Middle frontal gyrus (tissue), 1 donor: ENCODE measurements at regions not wholly inside any gene's neighbourhood (a gene's known extent, or its start where the extent isn't known, plus 50 kb on each side); places are given as distances from the start of the nearest gene placed in this dataset.

ENCODE experiments used
- DNase-seq: peaks from one replicate; pipeline ENCODE4 v3.0.0-alpha.2; 2015; ENCODE audit warnings: low spot score; ENCODE audit errors: extremely low spot score

GRCh38 chr2:12965540-12966269 is 249.0 kb downstream of the TRIB2 start:
- no peak for DNase-seq

GRCh38 chr2:12967804-12968203 is 251.1 kb downstream of the TRIB2 start:
- no peak for DNase-seq

GRCh38 chr2:12968399-12968798 is 251.7 kb downstream of the TRIB2 start:
- no peak for DNase-seq

GRCh38 chr2:12970861-12971260 is 254.1 kb downstream of the TRIB2 start:
- no peak for DNase-seq

- DNase-seq = no peak
These were observed 255.0 kb downstream of the TRIB2 start for GRCh38 chr2:12971581-12972365.

- no peak for DNase-seq
These were observed 261.5 kb downstream of the TRIB2 start for GRCh38 chr2:12978066-12978835.

- no peak for DNase-seq
These were observed 262.3 kb downstream of the TRIB2 start for GRCh38 chr2:12979066-12979465.

- DNase-seq = no peak
These were observed 264.1 kb downstream of the TRIB2 start for GRCh38 chr2:12980817-12981216.

- no peak for DNase-seq
These were observed 265.4 kb downstream of the TRIB2 start for GRCh38 chr2:12982149-12982584.

- no peak for DNase-seq
These were observed 270.5 kb downstream of the TRIB2 start for GRCh38 chr2:12987246-12987645.

- DNase-seq = no peak
These were observed 271.5 kb downstream of the TRIB2 start for GRCh38 chr2:12988279-12988678.

- no peak for DNase-seq
These were observed 273.8 kb downstream of the TRIB2 start for GRCh38 chr2:12990523-12990922.

GRCh38 chr2:12998685-12999084 is 281.9 kb downstream of the TRIB2 start:
- no peak for DNase-seq

GRCh38 chr2:13000664-13001363 is 284.1 kb downstream of the TRIB2 start:
- DNase-seq = no peak

- no peak for DNase-seq
These were observed 284.7 kb downstream of the TRIB2 start for GRCh38 chr2:13001408-13001807.

GRCh38 chr2:13002536-13003331 is 286.0 kb downstream of the TRIB2 start:
- no peak for DNase-seq

GRCh38 chr2:13003500-13003899 is 286.8 kb downstream of the TRIB2 start:
- no peak for DNase-seq

GRCh38 chr2:13005048-13005447 is 288.3 kb downstream of the TRIB2 start:
- no peak for DNase-seq

GRCh38 chr2:13005761-13006335 is 289.1 kb downstream of the TRIB2 start:
- no peak for DNase-seq

- no peak for DNase-seq
These were observed 289.7 kb downstream of the TRIB2 start for GRCh38 chr2:13006426-13006825.
